B cell (primary cell): ENCODE measurements at regions not wholly inside any gene's neighbourhood (a gene's known extent, or its start where the extent isn't known, plus 50 kb on each side); places are given as distances from the start of the nearest gene placed in this dataset.

Experiments used
- CTCF ChIP-seq: fragments of 200-600 bp; IDR thresholded peaks from one replicate; pipeline ENCODE4 v1.8.0; 2022; ENCODE audit warnings: antibody characterized with exemption, mild to moderate bottlenecking
- EZH2 ChIP-seq: IDR thresholded peaks from 2 replicates; pipeline ENCODE4 v1.6.1; 2012; ENCODE audit warnings: borderline replicate concordance, low read depth, mild to moderate bottlenecking, moderate library complexity, low read length; ENCODE audit not compliant: insufficient read depth, poor library complexity, severe bottlenecking

GRCh38 chr1:187922255-187922654, 1093.5 kb downstream of the PLA2G4A start:
- TF ChIP-seq CTCF (no peak), EZH2 (no peak)
